Astrocyte of the cerebellum (primary cell): ENCODE measurements at regions not wholly inside any gene's neighbourhood (a gene's known extent, or its start where the extent isn't known, plus 50 kb on each side); places are given as distances from the start of the nearest gene placed in this dataset.

Source experiments
- DNase-seq: peaks from one replicate; pipeline ENCODE4 v3.0.0-alpha.2; 2011; ENCODE audit warnings: low read depth
- H3K4me3 ChIP-seq: 2 replicates; pipeline ENCODE4 v1.5.1; 2011; ENCODE audit warnings: mild to moderate bottlenecking, low read depth, low read length, moderate library complexity
- CTCF ChIP-seq: IDR thresholded peaks from 2 replicates; pipeline ENCODE4 v1.5.1; 2012; ENCODE audit warnings: low read length, low read depth, moderate library complexity, mild to moderate bottlenecking; ENCODE audit errors: missing control alignments
- in situ Hi-C: cut with HindIII; loops from 2 replicates; pipeline ENCODE4 v1.10.0; 2017; ENCODE audit warnings: low sequenced_read_pairs

- no peak for TF ChIP-seq CTCF
- DNase-seq: peak; percentile 63
- in situ Hi-C loops: no loop called here
- no peak overlapping the region for H3K4me3 ChIP-seq
Observed at GRCh38 chr9:119941091-119941490, 571.9 kb upstream of the BRINP1 start.

- in situ Hi-C loops: no loop called here
- H3K4me3 ChIP-seq: no peak overlapping the region
- no peak for TF ChIP-seq CTCF
- peak; percentile 74 for DNase-seq
Observed at GRCh38 chr9:119938871-119939270, 569.6 kb upstream of the BRINP1 start.

GRCh38 chr9:119934497-119934896, 565.3 kb upstream of the BRINP1 start:
- H3K4me3 ChIP-seq: no peak overlapping the region
- no peak for TF ChIP-seq CTCF
- in situ Hi-C loops: no loop called here
- DNase-seq: no peak

GRCh38 chr9:119933191-119933590, 564.0 kb upstream of the BRINP1 start:
- in situ Hi-C loops: no loop called here
- no peak for TF ChIP-seq CTCF
- no peak overlapping the region for H3K4me3 ChIP-seq
- no peak for DNase-seq

GRCh38 chr9:119924736-119925135, 555.5 kb upstream of the BRINP1 start:
- DNase-seq: no peak
- H3K4me3 ChIP-seq: no peak overlapping the region
- in situ Hi-C loops: no loop called here
- TF ChIP-seq CTCF: no peak

GRCh38 chr9:119917175-119917574, 547.9 kb upstream of the BRINP1 start:
- in situ Hi-C loops: no loop called here
- no peak overlapping the region for H3K4me3 ChIP-seq
- TF ChIP-seq CTCF: no peak
- no peak for DNase-seq

- TF ChIP-seq CTCF: no peak
- H3K4me3 ChIP-seq: no peak overlapping the region
- in situ Hi-C loops: no loop called here
- no peak for DNase-seq
Observed at GRCh38 chr9:119907056-119907455, 537.8 kb upstream of the BRINP1 start.
